ENCODE measurements at regions not wholly inside any gene's neighbourhood (a gene's known extent, or its start where the extent isn't known, plus 50 kb on each side); places are given as distances from the start of the nearest gene placed in this dataset.

DNA sequence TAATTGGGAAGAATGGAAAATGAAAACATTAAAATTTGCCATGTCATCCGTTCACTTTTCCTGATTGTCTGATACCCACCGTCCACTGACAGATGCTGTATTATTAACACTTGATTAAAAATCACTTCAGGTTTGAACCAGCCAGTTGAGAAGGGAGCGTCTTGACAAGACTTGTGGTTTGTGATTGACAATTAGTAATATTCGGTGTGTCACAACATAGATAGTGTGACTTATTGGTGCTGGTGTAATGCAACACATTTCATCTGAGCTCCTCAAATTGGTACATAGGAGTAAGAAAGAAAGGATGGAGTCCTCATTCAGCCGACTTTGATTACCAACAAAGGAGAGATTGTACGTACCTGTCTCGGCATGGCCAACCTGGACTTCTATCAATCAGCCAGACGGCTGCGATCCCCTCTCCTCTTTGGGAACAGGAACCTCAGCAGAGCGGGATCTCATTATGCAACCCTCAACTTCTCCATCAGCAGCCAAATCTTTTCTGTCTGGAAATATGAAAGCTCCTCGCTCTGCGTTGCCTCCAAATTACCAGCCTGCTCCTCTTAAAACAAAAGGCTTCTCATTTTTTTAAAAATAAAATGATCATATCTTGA is 211.7 kb upstream of the MVB12B start:
- H3K79me2 ChIP-seq (ENCODE audit: low read depth): no peaks in the 10 kb centered on the region
- no peak overlapping the region for H3K4me3 ChIP-seq
- H2AFZ ChIP-seq: no peak overlapping the region
- no peak for DNase-seq
- H3K27me3 ChIP-seq (ENCODE audit: insufficient read depth, low read depth): peaks cover 97% of the 10 kb centered on the region
- BruUV-seq (replicated peaks): no TSS peak
- no peaks in the 10 kb centered on the region for H4K20me1 ChIP-seq (ENCODE audit: insufficient read depth)
- no peak for TF ChIP-seq EZH2 (IDR thresholded peaks at IDR 0.05; ENCODE audit: low read depth)
- TF ChIP-seq, protein P1, sequence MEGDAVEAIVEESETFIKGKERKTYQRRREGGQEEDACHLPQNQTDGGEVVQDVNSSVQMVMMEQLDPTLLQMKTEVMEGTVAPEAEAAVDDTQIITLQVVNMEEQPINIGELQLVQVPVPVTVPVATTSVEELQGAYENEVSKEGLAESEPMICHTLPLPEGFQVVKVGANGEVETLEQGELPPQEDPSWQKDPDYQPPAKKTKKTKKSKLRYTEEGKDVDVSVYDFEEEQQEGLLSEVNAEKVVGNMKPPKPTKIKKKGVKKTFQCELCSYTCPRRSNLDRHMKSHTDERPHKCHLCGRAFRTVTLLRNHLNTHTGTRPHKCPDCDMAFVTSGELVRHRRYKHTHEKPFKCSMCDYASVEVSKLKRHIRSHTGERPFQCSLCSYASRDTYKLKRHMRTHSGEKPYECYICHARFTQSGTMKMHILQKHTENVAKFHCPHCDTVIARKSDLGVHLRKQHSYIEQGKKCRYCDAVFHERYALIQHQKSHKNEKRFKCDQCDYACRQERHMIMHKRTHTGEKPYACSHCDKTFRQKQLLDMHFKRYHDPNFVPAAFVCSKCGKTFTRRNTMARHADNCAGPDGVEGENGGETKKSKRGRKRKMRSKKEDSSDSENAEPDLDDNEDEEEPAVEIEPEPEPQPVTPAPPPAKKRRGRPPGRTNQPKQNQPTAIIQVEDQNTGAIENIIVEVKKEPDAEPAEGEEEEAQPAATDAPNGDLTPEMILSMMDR (conservative IDR thresholded peaks at IDR 0.05): no peak
- no peaks in the 10 kb centered on the region for H3K9me2 ChIP-seq (ENCODE audit: insufficient read depth)
- no peak overlapping the region for H3K4me2 ChIP-seq
- H3K4me1 ChIP-seq (replicated peaks; ENCODE audit: insufficient read depth): no peaks in the 10 kb centered on the region
- H3K9me3 ChIP-seq (ENCODE audit: insufficient read depth, low read depth): no peaks in the 10 kb centered on the region
- ChIA-PET CTCF (no interaction called here), POLR2A (ENCODE audit: unreplicated experiment) (no interaction called here)
- H3K36me3 ChIP-seq (ENCODE audit: low read depth): no peaks in the 10 kb centered on the region
- no peak overlapping the region for H3K27ac ChIP-seq
- intact Hi-C loops (cut with micrococcal nuclease; ENCODE audit: unreplicated experiment): no loop called here
- no peaks in the 10 kb centered on the region for H3F3A ChIP-seq (ENCODE audit: insufficient read depth, low read depth)

DNA sequence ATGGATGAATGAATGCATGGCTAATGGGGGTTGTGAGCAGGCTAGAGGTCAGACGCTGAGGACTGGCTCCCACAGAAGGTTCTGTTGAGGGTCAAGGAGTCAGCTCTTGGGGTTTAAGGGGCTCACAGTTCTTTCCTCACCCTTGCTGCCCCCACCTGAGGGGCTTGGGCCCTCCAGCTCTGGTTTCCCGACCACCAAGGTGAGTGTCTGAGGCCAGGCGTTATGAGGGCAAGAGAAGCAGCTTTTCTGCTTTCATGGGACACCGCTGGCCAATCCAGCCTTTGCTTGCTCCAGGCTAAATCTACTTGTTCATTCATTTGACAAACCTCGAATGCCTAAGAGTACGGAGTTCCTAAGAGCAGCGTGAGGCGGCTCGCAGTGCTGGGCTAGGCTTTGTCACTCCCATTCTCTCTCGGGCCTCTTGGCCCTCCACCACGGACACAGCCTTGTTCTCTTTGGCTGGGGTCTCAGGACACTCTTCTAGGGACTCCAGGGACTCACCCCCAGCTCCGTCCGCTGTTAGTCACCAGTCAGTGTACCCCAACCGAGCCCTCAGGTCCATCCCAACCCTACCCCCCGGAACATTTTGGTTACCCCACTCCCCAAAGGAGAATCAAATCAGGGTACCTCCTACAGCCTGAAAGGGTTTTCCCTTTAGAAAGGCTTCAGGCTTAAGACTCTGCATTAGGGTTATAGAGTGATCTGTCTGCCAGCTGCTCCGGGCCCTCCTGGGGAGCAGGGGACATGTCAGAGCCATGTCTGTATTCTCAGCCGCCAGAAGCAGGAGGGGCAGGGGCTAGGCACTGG is 210.1 kb upstream of the MVB12B start:
- no peak overlapping the region for H3K4me2 ChIP-seq
- no TSS peak for BruUV-seq (replicated peaks)
- no peaks in the 10 kb centered on the region for H3K36me3 ChIP-seq (ENCODE audit: low read depth)
- H3K4me3 ChIP-seq: no peak overlapping the region
- no peaks in the 10 kb centered on the region for H3F3A ChIP-seq (ENCODE audit: insufficient read depth, low read depth)
- H2AFZ ChIP-seq: no peak overlapping the region
- peaks cover 94% of the 10 kb centered on the region for H3K27me3 ChIP-seq (ENCODE audit: insufficient read depth, low read depth)
- no peaks in the 10 kb centered on the region for H3K79me2 ChIP-seq (ENCODE audit: low read depth)
- H4K20me1 ChIP-seq (ENCODE audit: insufficient read depth): no peaks in the 10 kb centered on the region
- no peaks in the 10 kb centered on the region for H3K9me2 ChIP-seq (ENCODE audit: insufficient read depth)
- ChIA-PET POLR2A (ENCODE audit: unreplicated experiment) (no interaction called here), CTCF (no interaction called here)
- intact Hi-C loops (cut with micrococcal nuclease; ENCODE audit: unreplicated experiment): no loop called here
- TF ChIP-seq, protein P1 (conservative IDR thresholded peaks at IDR 0.05): no peak
- TF ChIP-seq EZH2 (IDR thresholded peaks at IDR 0.05; ENCODE audit: low read depth): no peak
- no peak overlapping the region for H3K27ac ChIP-seq
- H3K9me3 ChIP-seq (ENCODE audit: insufficient read depth, low read depth): no peaks in the 10 kb centered on the region
- DNase-seq: no peak
- H3K4me1 ChIP-seq (replicated peaks; ENCODE audit: insufficient read depth): no peaks in the 10 kb centered on the region

GRCh38 chr9:126117158-126117425 is 209.5 kb upstream of the MVB12B start:
- peaks cover 91% of the 10 kb centered on the region for H3K27me3 ChIP-seq (ENCODE audit: insufficient read depth, low read depth)
- ChIA-PET POLR2A (ENCODE audit: unreplicated experiment) (no interaction called here), CTCF (no interaction called here)

More at GRCh38 chr9:126117158-126117425, 209.5 kb upstream of the MVB12B start:
- Histone ChIP-seq H3K9me3 (ENCODE audit: insufficient read depth, low read depth) (no peaks in the 10 kb centered on the region), H3K9me2 (ENCODE audit: insufficient read depth) (no peaks in the 10 kb centered on the region), H3K36me3 (ENCODE audit: low read depth) (no peaks in the 10 kb centered on the region), H3K4me1 (replicated peaks; ENCODE audit: insufficient read depth) (no peaks in the 10 kb centered on the region), H3K4me2 (no peak overlapping the region), H3K4me3 (no peak overlapping the region), H3K79me2 (ENCODE audit: low read depth) (no peaks in the 10 kb centered on the region), H3F3A (ENCODE audit: insufficient read depth, low read depth) (no peaks in the 10 kb centered on the region), H4K20me1 (ENCODE audit: insufficient read depth) (no peaks in the 10 kb centered on the region), H3K27ac (no peak overlapping the region), H2AFZ (no peak overlapping the region)
- DNase-seq: no peak
- no TSS peak for BruUV-seq (replicated peaks)
- intact Hi-C loops (cut with micrococcal nuclease; ENCODE audit: unreplicated experiment): no loop called here
- no peak for TF ChIP-seq EZH2 (IDR thresholded peaks at IDR 0.05; ENCODE audit: low read depth)
- TF ChIP-seq, protein P1 (conservative IDR thresholded peaks at IDR 0.05): no peak
